ENCODE measurements at regions not wholly inside any gene's neighbourhood (a gene's known extent, or its start where the extent isn't known, plus 50 kb on each side); places are given as distances from the start of the nearest gene placed in this dataset.
"Not testable (repeated sequence)": the region's sequence is repeated elsewhere in the genome, so short reads cannot be mapped to it uniquely, and the experiment has no call there.

- not testable (repeated sequence) for DNase-seq
Measured at GRCh38 chr1:145475962-145476361, 50.6 kb upstream of the NBPF20 start.

GRCh38 chr1:145475369-145475915 is 50.0 kb upstream of the NBPF20 start:
- DNase-seq, result not testable (repeated sequence)

All from T1000 (cell line).